Prostate gland (tissue), 2 donors: ENCODE measurements at regions not wholly inside any gene's neighbourhood (a gene's known extent, or its start where the extent isn't known, plus 50 kb on each side); places are given as distances from the start of the nearest gene placed in this dataset.

ENCODE experiments used
- POLR2A ChIP-seq: fragments of 450-650 bp; IDR thresholded peaks from one replicate; pipeline ENCODE4 v1.6.1; 2016; ENCODE audit warnings: antibody characterized with exemption, mild to moderate bottlenecking
- POLR2AphosphoS5 ChIP-seq: sonication (generic); formaldehyde crosslinking; IDR thresholded peaks from one replicate; pipeline ENCODE4 v1.6.1; 2017; ENCODE audit warnings: antibody characterized with exemption
- TF ChIP-seq, protein P1 (sequence below), 4 experiments: fragments of 200-600 bp in 2 of 4; fragments of 450-650 bp in 2 of 4; sonication (generic) in 2 of 4; IDR thresholded peaks; 1 replicate in 3 of 4; 2 replicates in 1 of 4; pipeline ENCODE4 v1.5.1; 2016 to 2019; ENCODE audit warnings: antibody characterized with exemption in 4 of 4, mild to moderate bottlenecking in 2 of 4, moderate library complexity in 2 of 4

DNA sequence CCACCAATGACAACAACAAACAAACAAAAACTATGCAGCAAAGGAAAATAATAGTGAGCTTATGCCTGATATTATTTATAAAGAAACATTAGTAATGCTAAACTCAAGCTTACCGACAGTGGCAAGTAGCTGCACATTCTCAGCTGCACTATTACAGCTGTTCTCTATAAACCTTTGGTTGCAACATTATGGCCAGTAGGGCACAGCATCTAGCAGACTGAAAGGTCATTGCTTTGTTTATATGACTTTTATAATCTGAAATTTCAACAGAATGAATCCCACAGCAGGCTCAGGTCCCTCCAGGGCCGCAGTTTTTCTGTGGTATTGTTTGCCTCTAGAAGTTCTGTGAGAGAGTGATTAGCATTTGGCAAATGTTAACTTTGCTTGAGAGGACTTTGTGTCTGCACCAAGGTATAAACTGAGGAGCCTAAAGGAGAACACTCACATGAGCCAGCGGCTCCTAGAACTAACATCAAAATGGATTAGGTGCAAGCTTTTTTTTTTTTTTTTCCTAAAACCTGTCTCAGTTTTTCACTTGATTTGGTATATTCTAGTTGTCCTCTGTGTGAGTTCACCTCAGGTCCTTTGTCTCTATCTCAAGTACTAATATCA, 58.3 kb downstream of the IZUMO3 start:
- TF ChIP-seq, protein P1, sequence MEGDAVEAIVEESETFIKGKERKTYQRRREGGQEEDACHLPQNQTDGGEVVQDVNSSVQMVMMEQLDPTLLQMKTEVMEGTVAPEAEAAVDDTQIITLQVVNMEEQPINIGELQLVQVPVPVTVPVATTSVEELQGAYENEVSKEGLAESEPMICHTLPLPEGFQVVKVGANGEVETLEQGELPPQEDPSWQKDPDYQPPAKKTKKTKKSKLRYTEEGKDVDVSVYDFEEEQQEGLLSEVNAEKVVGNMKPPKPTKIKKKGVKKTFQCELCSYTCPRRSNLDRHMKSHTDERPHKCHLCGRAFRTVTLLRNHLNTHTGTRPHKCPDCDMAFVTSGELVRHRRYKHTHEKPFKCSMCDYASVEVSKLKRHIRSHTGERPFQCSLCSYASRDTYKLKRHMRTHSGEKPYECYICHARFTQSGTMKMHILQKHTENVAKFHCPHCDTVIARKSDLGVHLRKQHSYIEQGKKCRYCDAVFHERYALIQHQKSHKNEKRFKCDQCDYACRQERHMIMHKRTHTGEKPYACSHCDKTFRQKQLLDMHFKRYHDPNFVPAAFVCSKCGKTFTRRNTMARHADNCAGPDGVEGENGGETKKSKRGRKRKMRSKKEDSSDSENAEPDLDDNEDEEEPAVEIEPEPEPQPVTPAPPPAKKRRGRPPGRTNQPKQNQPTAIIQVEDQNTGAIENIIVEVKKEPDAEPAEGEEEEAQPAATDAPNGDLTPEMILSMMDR (IDR thresholded peaks at IDR 0.05), result no peak
- TF ChIP-seq POLR2A (no peak), POLR2AphosphoS5 (no peak)
